Caco-2 (cell line): ENCODE measurements at regions not wholly inside any gene's neighbourhood (a gene's known extent, or its start where the extent isn't known, plus 50 kb on each side); places are given as distances from the start of the nearest gene placed in this dataset.

Experiments
- BruUV-seq: library from RNA; stranded (reverse); fragments of 400-500 nt; replicated peaks from 2 replicates; lab custom pipeline; 2021; lab: Mats Ljungman, UMichigan
- CTCF ChIA-PET: fragments of 300-600 bp; sonication (Branson Sonifier 250); formaldehyde crosslinking; loops from one replicate; lab custom pipeline; 2022; ENCODE audit warnings: antibody characterized with exemption; lab: Charles Lee
- POLR2A ChIA-PET: fragments of 300-600 bp; sonication (Branson Sonifier 250); formaldehyde crosslinking; loops from one replicate; lab custom pipeline; 2022; ENCODE audit warnings: antibody characterized with exemption; lab: Charles Lee
- DNase-seq, 2 experiments: peaks; one replicate each; pipeline versions ENCODE4 v3.0.0 to v3.0.0-alpha.2; 2020 to 2022
- H3K27me3 ChIP-seq: replicated peaks from 2 replicates; pipeline ENCODE4 v1.6.0; 2011; ENCODE audit warnings: low read length; ENCODE audit not compliant: control insufficient read depth, insufficient read depth
- H3K36me3 ChIP-seq: 2 replicates; pipeline ENCODE4 v1.5.1; 2011; ENCODE audit warnings: low read length; ENCODE audit not compliant: control insufficient read depth, insufficient read depth
- H3K4me1 ChIP-seq: fragments of 250-450 bp; sonication (Bioruptor Pico); 2 replicates; pipeline ENCODE4 v1.5.1; 2020; ENCODE audit warnings: mild to moderate bottlenecking
- H3K4me3 ChIP-seq: 2 replicates; pipeline ENCODE4 v1.5.1; 2011; ENCODE audit warnings: low read depth, mild to moderate bottlenecking, control low read depth, low read length
- H3K9me3 ChIP-seq: fragments of 250-450 bp; sonication (Bioruptor Pico); 2 replicates; pipeline ENCODE4 v1.5.1; 2020; ENCODE audit warnings: mild to moderate bottlenecking, moderate library complexity
- H3K27ac Mint-ChIP-seq: one replicate; pipeline ENCODE4 v1.8.0; 2022; ENCODE audit warnings: mixed read lengths; ENCODE audit not compliant: unreplicated experiment
- H3K27me3 Mint-ChIP-seq: one replicate; pipeline ENCODE4 v1.8.0; 2022; ENCODE audit warnings: mixed read lengths; ENCODE audit not compliant: insufficient read depth, unreplicated experiment
- H3K36me3 Mint-ChIP-seq: one replicate; pipeline ENCODE4 v1.8.0; 2022; ENCODE audit warnings: mild to moderate bottlenecking, mixed read lengths; ENCODE audit not compliant: insufficient read depth, unreplicated experiment
- H3K4me1 Mint-ChIP-seq: one replicate; pipeline ENCODE4 v1.8.0; 2022; ENCODE audit warnings: low read depth, mixed read lengths; ENCODE audit not compliant: unreplicated experiment
- H3K4me3 Mint-ChIP-seq: one replicate; pipeline ENCODE4 v1.8.0; 2022; ENCODE audit warnings: mild to moderate bottlenecking, moderate library complexity, mixed read lengths; ENCODE audit not compliant: unreplicated experiment
- H3K9me3 Mint-ChIP-seq: one replicate; pipeline ENCODE4 v1.8.0; 2022; ENCODE audit warnings: mixed read lengths; ENCODE audit not compliant: unreplicated experiment
- CTCF ChIP-seq, 2 experiments: fragments of 200-600 bp in 1 of 2; IDR thresholded peaks; 1 replicate in 1 of 2; 2 replicates in 1 of 2; pipeline versions ENCODE4 v1.5.1 to v1.8.0; 2011 to 2022; ENCODE audit warnings: antibody characterized with exemption in 1 of 2, control low read depth in 1 of 2, inconsistent platforms in 1 of 2, low read depth in 1 of 2, low read length in 1 of 2, mild to moderate bottlenecking in 1 of 2, moderate library complexity in 1 of 2; ENCODE audit not compliant: insufficient read depth in 1 of 2, severe bottlenecking in 1 of 2, unreplicated experiment in 1 of 2
- intact Hi-C: fragments of 100-400 bp; cut with micrococcal nuclease; formaldehyde crosslinking; loops from one replicate; pipeline ENCODE4 v1.10.0; 2022; ENCODE audit not compliant: unreplicated experiment

- Mint-ChIP-seq H3K4me1 (peaks cover 6% of the 10 kb centered on the region), H3K27me3 (no peaks in the 10 kb centered on the region), H3K4me3 (no peak overlapping the region), H3K9me3 (no peaks in the 10 kb centered on the region), H3K27ac (peak overlapping the region; percentile 42), H3K36me3 (no peaks in the 10 kb centered on the region)
- Histone ChIP-seq H3K27me3 (no peaks in the 10 kb centered on the region), H3K4me1 (no peaks in the 10 kb centered on the region), H3K4me3 (no peak overlapping the region), H3K9me3 (no peaks in the 10 kb centered on the region), H3K36me3 (no peaks in the 10 kb centered on the region)
- intact Hi-C loops = loop anchor here (5.0 kb wide), 1 partner anchor 260 kb away; no protein-coding TSS in a partner anchor
- TF ChIP-seq CTCF (IDR thresholded peaks at IDR 0.05; ENCODE audit: insufficient read depth in 1 of 2, low read depth in 1 of 2, low read length in 1 of 2, severe bottlenecking in 1 of 2, unreplicated experiment in 1 of 2) = no peak
- CTCF ChIA-PET = no interaction called here
- POLR2A ChIA-PET = no interaction called here
- no TSS peak for BruUV-seq
- DNase-seq = no peak
These were observed 197.2 kb downstream of the ACKR3 start for GRCh38 chr2:236766850-236767249.

GRCh38 chr2:236767941-236768340 lies 198.3 kb downstream of the ACKR3 start:
- Mint-ChIP-seq H3K36me3 (no peaks in the 10 kb centered on the region), H3K27ac (no peak overlapping the region), H3K9me3 (no peaks in the 10 kb centered on the region), H3K4me3 (no peak overlapping the region), H3K27me3 (no peaks in the 10 kb centered on the region), H3K4me1 (peaks cover 6% of the 10 kb centered on the region)
- no TSS peak for BruUV-seq
- H3K36me3 ChIP-seq = no peaks in the 10 kb centered on the region
- no peak for TF ChIP-seq CTCF (IDR thresholded peaks at IDR 0.05; ENCODE audit: insufficient read depth in 1 of 2, low read depth in 1 of 2, low read length in 1 of 2, severe bottlenecking in 1 of 2, unreplicated experiment in 1 of 2)
- no peaks in the 10 kb centered on the region for H3K4me1 ChIP-seq
- POLR2A ChIA-PET = no interaction called here
- CTCF ChIA-PET = no interaction called here
- no peak for DNase-seq
- no peaks in the 10 kb centered on the region for H3K9me3 ChIP-seq
- no peak overlapping the region for H3K4me3 ChIP-seq
- no peaks in the 10 kb centered on the region for H3K27me3 ChIP-seq
- intact Hi-C loops = loop anchor here (5.0 kb wide), 1 partner anchor 259 kb away; no protein-coding TSS in a partner anchor

- DNase-seq = no peak
- Mint-ChIP-seq H3K36me3 (no peaks in the 10 kb centered on the region), H3K4me3 (no peak overlapping the region), H3K27ac (peak overlapping the region; percentile 56), H3K4me1 (peaks cover 6% of the 10 kb centered on the region), H3K27me3 (no peaks in the 10 kb centered on the region), H3K9me3 (no peaks in the 10 kb centered on the region)
- H3K4me1 ChIP-seq = no peaks in the 10 kb centered on the region
- POLR2A ChIA-PET = interaction anchor here (0.6 kb wide), 1 partner anchor 1249 kb away, joined by 6 read pairs; no protein-coding TSS in a partner anchor
- no peaks in the 10 kb centered on the region for H3K27me3 ChIP-seq
- H3K9me3 ChIP-seq = no peaks in the 10 kb centered on the region
- intact Hi-C loops = loop anchor here (5.0 kb wide), 1 partner anchor 259 kb away; no protein-coding TSS in a partner anchor
- BruUV-seq = no TSS peak
- no peak for TF ChIP-seq CTCF (IDR thresholded peaks at IDR 0.05; ENCODE audit: insufficient read depth in 1 of 2, low read depth in 1 of 2, low read length in 1 of 2, severe bottlenecking in 1 of 2, unreplicated experiment in 1 of 2)
- CTCF ChIA-PET = no interaction called here
- no peaks in the 10 kb centered on the region for H3K36me3 ChIP-seq
- H3K4me3 ChIP-seq = no peak overlapping the region
These were observed 198.9 kb downstream of the ACKR3 start for GRCh38 chr2:236768393-236769140.
